ENCODE measurements at regions not wholly inside any gene's neighbourhood (a gene's known extent, or its start where the extent isn't known, plus 50 kb on each side); places are given as distances from the start of the nearest gene placed in this dataset.

GRCh38 chr7:66413379-66414114 lies 208.4 kb downstream of the TPST1 start:
- H3K4me1 ChIP-seq (ENCODE audit: insufficient read depth, low read length, poor library complexity, severe bottlenecking) = no peaks in the 10 kb centered on the region
- H2AFZ ChIP-seq (ENCODE audit: low read length) = no peak overlapping the region
- H3K9ac ChIP-seq (ENCODE audit: low read depth, low read length, poor library complexity, severe bottlenecking) = no peak overlapping the region
- H3K79me2 ChIP-seq (ENCODE audit: insufficient read depth, low read length) = no peaks in the 10 kb centered on the region
- TF ChIP-seq EZH2phosphoT487 (IDR thresholded peaks at IDR 0.05; ENCODE audit: borderline replicate concordance) = no peak
- TF ChIP-seq CTCF (conservative IDR thresholded peaks at IDR 0.05; ENCODE audit: low read length) = no peak
- H3K9me3 ChIP-seq (ENCODE audit: insufficient read depth, low read depth, low read length) = no peaks in the 10 kb centered on the region
- no peaks in the 10 kb centered on the region for H3K9me2 ChIP-seq (replicated peaks; ENCODE audit: low read depth, low read length)
- no peaks in the 10 kb centered on the region for H3K27me3 ChIP-seq (ENCODE audit: insufficient read depth, low read length, poor library complexity, severe bottlenecking)
- no peaks in the 10 kb centered on the region for H4K20me1 ChIP-seq (ENCODE audit: insufficient read depth, low read length, poor library complexity, severe bottlenecking)
- H3F3A ChIP-seq (ENCODE audit: low read depth) = no peaks in the 10 kb centered on the region
- no peaks in the 10 kb centered on the region; the same call in 1 of the 2 replicates for H3K36me3 ChIP-seq (ENCODE audit: insufficient read depth, low read length)
- no peak overlapping the region for H3K4me3 ChIP-seq (ENCODE audit: low read length, poor library complexity, severe bottlenecking)
- H3K4me2 ChIP-seq (ENCODE audit: low read depth, low read length, poor library complexity, severe bottlenecking) = no peak overlapping the region

GRCh38 chr7:66415659-66416265 lies 210.6 kb downstream of the TPST1 start:
- H3F3A ChIP-seq (ENCODE audit: low read depth) = no peaks in the 10 kb centered on the region
- TF ChIP-seq EZH2phosphoT487 (IDR thresholded peaks at IDR 0.05; ENCODE audit: borderline replicate concordance) (no peak), CTCF (conservative IDR thresholded peaks at IDR 0.05; ENCODE audit: low read length) (no peak)
- no peak overlapping the region for H3K9ac ChIP-seq (ENCODE audit: low read depth, low read length, poor library complexity, severe bottlenecking)
- no peaks in the 10 kb centered on the region for H3K9me3 ChIP-seq (ENCODE audit: insufficient read depth, low read depth, low read length)
- no peak overlapping the region for H2AFZ ChIP-seq (ENCODE audit: low read length)
- H3K9me2 ChIP-seq (replicated peaks; ENCODE audit: low read depth, low read length) = no peaks in the 10 kb centered on the region
- no peak overlapping the region for H3K4me2 ChIP-seq (ENCODE audit: low read depth, low read length, poor library complexity, severe bottlenecking)
- no peaks in the 10 kb centered on the region for H3K36me3 ChIP-seq (ENCODE audit: insufficient read depth, low read length)
- no peaks in the 10 kb centered on the region for H3K4me1 ChIP-seq (ENCODE audit: insufficient read depth, low read length, poor library complexity, severe bottlenecking)
- H4K20me1 ChIP-seq (ENCODE audit: insufficient read depth, low read length, poor library complexity, severe bottlenecking) = no peaks in the 10 kb centered on the region
- H3K4me3 ChIP-seq (ENCODE audit: low read length, poor library complexity, severe bottlenecking) = no peak overlapping the region
- no peaks in the 10 kb centered on the region for H3K27me3 ChIP-seq (ENCODE audit: insufficient read depth, low read length, poor library complexity, severe bottlenecking)
- H3K79me2 ChIP-seq (ENCODE audit: insufficient read depth, low read length) = no peaks in the 10 kb centered on the region

DNA sequence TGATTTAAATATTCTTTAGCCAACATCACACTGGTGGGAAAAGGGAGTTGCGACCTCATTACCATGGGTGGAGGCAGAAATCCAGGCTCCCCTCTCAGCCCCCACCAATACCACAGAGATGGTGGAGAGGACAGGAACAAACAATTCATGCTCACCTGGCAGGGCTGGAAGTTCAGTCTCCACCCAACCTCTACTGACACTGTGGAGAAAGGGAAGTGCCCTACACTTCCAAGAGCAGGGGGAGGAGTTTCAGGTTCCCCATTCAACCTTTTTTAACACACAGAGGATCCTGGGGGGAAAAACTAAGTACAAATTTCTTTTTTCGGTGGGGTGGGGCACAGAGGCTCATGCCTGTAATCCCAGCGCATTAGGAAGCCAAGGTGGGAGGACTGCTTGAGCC lies 210.1 kb upstream of the KCTD7 start:
- no peaks in the 10 kb centered on the region for H4K20me1 ChIP-seq (ENCODE audit: insufficient read depth, low read length, poor library complexity, severe bottlenecking)
- H3K9me3 ChIP-seq (ENCODE audit: insufficient read depth, low read depth, low read length) = no peaks in the 10 kb centered on the region
- H3F3A ChIP-seq (ENCODE audit: low read depth) = no peaks in the 10 kb centered on the region
- H3K79me2 ChIP-seq (ENCODE audit: insufficient read depth, low read length) = no peaks in the 10 kb centered on the region
- H3K4me3 ChIP-seq (ENCODE audit: low read length, poor library complexity, severe bottlenecking) = no peak overlapping the region
- no peaks in the 10 kb centered on the region for H3K4me1 ChIP-seq (ENCODE audit: insufficient read depth, low read length, poor library complexity, severe bottlenecking)
- no peak for TF ChIP-seq EZH2phosphoT487 (IDR thresholded peaks at IDR 0.05; ENCODE audit: borderline replicate concordance)
- H3K27me3 ChIP-seq (ENCODE audit: insufficient read depth, low read length, poor library complexity, severe bottlenecking) = no peaks in the 10 kb centered on the region
- no peaks in the 10 kb centered on the region for H3K36me3 ChIP-seq (ENCODE audit: insufficient read depth, low read length)
- no peaks in the 10 kb centered on the region for H3K9me2 ChIP-seq (replicated peaks; ENCODE audit: low read depth, low read length)
- H3K4me2 ChIP-seq (ENCODE audit: low read depth, low read length, poor library complexity, severe bottlenecking) = no peak overlapping the region
- no peak overlapping the region for H3K9ac ChIP-seq (ENCODE audit: low read depth, low read length, poor library complexity, severe bottlenecking)
- H2AFZ ChIP-seq (ENCODE audit: low read length) = no peak overlapping the region

All from Loucy (cell line).